Activated naive CD8-positive, alpha-beta T cell treated with anti-CD3 and anti-CD28 coated beads for 36 hours (primary cell): ENCODE measurements at regions not wholly inside any gene's neighbourhood (a gene's known extent, or its start where the extent isn't known, plus 50 kb on each side); places are given as distances from the start of the nearest gene placed in this dataset.

Experiments
- DNase-seq: peaks from one replicate; pipeline ENCODE4 v3.0.0; 2021
- H3K27ac Mint-ChIP-seq: one replicate; pipeline ENCODE4 v1.8.0; 2022; ENCODE audit warnings: mild to moderate bottlenecking, moderate library complexity, mixed read lengths
- H3K27me3 Mint-ChIP-seq: one replicate; pipeline ENCODE4 v1.8.0; 2022; ENCODE audit warnings: mild to moderate bottlenecking, mixed read lengths
- H3K36me3 Mint-ChIP-seq: one replicate; pipeline ENCODE4 v1.8.0; 2021; ENCODE audit warnings: mild to moderate bottlenecking, mixed read lengths
- H3K4me1 Mint-ChIP-seq: one replicate; pipeline ENCODE4 v1.8.0; 2021; ENCODE audit warnings: mixed read lengths
- H3K4me3 Mint-ChIP-seq: one replicate; pipeline ENCODE4 v1.8.0; 2022; ENCODE audit warnings: mild to moderate bottlenecking, moderate library complexity, mixed read lengths
- H3K9me3 Mint-ChIP-seq: one replicate; pipeline ENCODE4 v1.8.0; 2022; ENCODE audit warnings: mixed read lengths

GRCh38 chr12:124685689-124686369 is 118.4 kb upstream of the NCOR2 start:
- Mint-ChIP-seq H3K27ac (no peak overlapping the region), H3K4me3 (no peak overlapping the region), H3K27me3 (peaks cover 7% of the 10 kb centered on the region), H3K36me3 (no peaks in the 10 kb centered on the region), H3K9me3 (no peaks in the 10 kb centered on the region), H3K4me1 (peaks cover 35% of the 10 kb centered on the region)
- DNase-seq: no peak

GRCh38 chr12:124684971-124685688 is 117.7 kb upstream of the NCOR2 start:
- Mint-ChIP-seq H3K27ac (no peak overlapping the region), H3K4me1 (peaks cover 35% of the 10 kb centered on the region), H3K4me3 (no peak overlapping the region), H3K9me3 (no peaks in the 10 kb centered on the region), H3K36me3 (no peaks in the 10 kb centered on the region), H3K27me3 (peaks cover 7% of the 10 kb centered on the region)
- DNase-seq: no peak

DNA sequence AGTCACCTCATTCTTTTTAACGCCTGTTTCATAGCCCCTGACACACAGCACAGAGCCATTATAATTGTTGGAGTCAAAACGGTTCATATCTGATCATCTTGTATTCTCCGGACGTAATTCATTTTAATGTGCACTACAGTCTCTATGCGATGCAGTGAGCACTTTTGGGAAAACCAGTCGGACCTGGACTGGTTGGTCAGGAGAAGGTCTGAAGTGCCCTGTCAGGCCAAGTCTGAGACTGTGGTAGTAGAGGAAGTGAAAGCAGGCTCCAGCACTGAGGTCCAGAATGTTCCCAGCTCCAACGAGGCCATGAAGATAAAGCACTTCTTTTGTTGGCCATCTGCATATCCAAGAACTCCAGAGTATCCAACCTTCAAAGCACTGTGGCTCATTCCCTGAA is 117.1 kb upstream of the NCOR2 start:
- Mint-ChIP-seq H3K4me1 (peaks cover 35% of the 10 kb centered on the region), H3K36me3 (no peaks in the 10 kb centered on the region), H3K9me3 (no peaks in the 10 kb centered on the region), H3K27ac (no peak overlapping the region), H3K4me3 (no peak overlapping the region), H3K27me3 (peaks cover 7% of the 10 kb centered on the region)
- DNase-seq: no peak

GRCh38 chr12:124683152-124684124 is 116.0 kb upstream of the NCOR2 start:
- peaks cover 33% of the 10 kb centered on the region for H3K4me1 Mint-ChIP-seq
- H3K27me3 Mint-ChIP-seq: peaks cover 7% of the 10 kb centered on the region
- no peak for DNase-seq
- no peak overlapping the region for H3K27ac Mint-ChIP-seq
- H3K4me3 Mint-ChIP-seq: no peak overlapping the region
- H3K9me3 Mint-ChIP-seq: no peaks in the 10 kb centered on the region
- no peaks in the 10 kb centered on the region for H3K36me3 Mint-ChIP-seq

DNA sequence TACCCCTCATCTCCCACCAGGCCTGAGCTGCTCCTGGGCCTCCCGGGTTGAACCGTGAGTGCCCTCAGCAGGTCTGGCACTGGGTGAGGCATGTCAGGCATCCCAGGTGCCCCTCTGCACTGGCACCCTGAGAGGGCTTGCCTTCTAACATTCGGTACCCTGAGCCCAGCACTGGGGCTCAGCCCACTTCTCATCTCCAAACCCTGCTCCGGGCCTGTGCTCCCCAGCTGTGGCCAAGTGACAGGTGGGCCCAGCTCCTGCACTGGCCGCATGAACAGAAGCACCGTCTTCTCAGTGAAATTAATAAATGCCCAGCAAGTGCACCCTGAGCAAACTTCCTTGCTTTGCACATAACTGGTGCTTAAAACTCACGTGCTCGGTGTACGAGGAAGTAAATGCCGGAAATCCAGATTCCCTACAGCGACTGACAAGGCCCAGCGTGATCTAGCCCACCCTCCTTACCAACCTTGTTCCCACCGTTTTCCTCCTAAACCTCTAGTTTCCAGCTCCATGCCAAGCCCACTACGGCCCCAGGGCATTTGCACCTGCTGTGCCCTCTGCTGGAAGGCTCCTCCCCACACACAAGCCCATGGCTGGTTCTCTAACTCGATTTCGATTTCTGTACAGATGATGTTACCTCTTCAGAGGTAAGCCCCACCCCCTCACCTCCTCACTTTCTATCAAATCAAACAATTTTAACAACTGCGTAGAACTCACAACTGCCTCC is 115.2 kb upstream of the NCOR2 start:
- DNase-seq: no peak
- H3K27me3 Mint-ChIP-seq: peaks cover 7% of the 10 kb centered on the region
- H3K9me3 Mint-ChIP-seq: no peaks in the 10 kb centered on the region
- H3K4me1 Mint-ChIP-seq: peaks cover 26% of the 10 kb centered on the region
- no peaks in the 10 kb centered on the region for H3K36me3 Mint-ChIP-seq
- no peak overlapping the region for H3K4me3 Mint-ChIP-seq
- no peak overlapping the region for H3K27ac Mint-ChIP-seq

DNA sequence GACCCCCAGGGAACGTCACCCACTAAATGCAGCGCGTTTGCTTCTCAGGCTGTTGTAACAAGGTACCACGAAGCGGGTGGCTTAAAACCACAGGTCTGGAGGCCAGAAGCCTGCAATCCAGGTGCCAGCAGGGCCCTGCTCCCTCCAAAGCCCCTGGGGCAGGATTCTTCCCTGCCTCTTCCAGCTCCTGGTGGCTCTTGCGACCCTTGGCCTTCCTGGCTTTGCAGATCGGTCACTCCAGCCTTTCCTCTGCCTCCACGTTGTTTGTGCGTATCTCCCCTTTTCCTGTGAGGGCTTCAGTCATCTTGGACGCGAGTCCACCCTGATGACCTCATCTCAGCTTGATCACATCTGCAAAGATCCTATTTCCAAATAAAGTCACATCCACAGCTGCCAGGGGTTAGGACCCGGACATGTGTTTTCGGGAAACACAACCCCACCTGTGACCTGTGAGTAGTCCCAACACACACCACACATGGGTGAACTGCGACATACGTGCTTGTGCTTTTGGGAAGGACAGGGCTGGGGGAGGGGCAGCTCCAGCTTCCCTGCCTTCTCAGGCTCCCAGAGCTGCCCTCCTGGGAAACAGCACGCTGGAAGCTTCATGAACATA is 114.5 kb upstream of the NCOR2 start:
- no peak for DNase-seq

GRCh38 chr12:124680863-124681778 is 113.7 kb upstream of the NCOR2 start:
- H3K27me3 Mint-ChIP-seq: peaks cover 6% of the 10 kb centered on the region
- H3K9me3 Mint-ChIP-seq: no peaks in the 10 kb centered on the region
- no peak overlapping the region for H3K27ac Mint-ChIP-seq
- no peak overlapping the region for H3K4me3 Mint-ChIP-seq
- H3K4me1 Mint-ChIP-seq: peaks cover 18% of the 10 kb centered on the region
- no peaks in the 10 kb centered on the region for H3K36me3 Mint-ChIP-seq
- DNase-seq: peak; percentile 13

More for the DNA sequence above, 114.5 kb upstream of the NCOR2 start:
- H3K9me3 Mint-ChIP-seq: no peaks in the 10 kb centered on the region
- peaks cover 18% of the 10 kb centered on the region for H3K4me1 Mint-ChIP-seq
- no peak overlapping the region for H3K27ac Mint-ChIP-seq
- H3K36me3 Mint-ChIP-seq: no peaks in the 10 kb centered on the region
- peaks cover 7% of the 10 kb centered on the region for H3K27me3 Mint-ChIP-seq
- H3K4me3 Mint-ChIP-seq: no peak overlapping the region

DNA sequence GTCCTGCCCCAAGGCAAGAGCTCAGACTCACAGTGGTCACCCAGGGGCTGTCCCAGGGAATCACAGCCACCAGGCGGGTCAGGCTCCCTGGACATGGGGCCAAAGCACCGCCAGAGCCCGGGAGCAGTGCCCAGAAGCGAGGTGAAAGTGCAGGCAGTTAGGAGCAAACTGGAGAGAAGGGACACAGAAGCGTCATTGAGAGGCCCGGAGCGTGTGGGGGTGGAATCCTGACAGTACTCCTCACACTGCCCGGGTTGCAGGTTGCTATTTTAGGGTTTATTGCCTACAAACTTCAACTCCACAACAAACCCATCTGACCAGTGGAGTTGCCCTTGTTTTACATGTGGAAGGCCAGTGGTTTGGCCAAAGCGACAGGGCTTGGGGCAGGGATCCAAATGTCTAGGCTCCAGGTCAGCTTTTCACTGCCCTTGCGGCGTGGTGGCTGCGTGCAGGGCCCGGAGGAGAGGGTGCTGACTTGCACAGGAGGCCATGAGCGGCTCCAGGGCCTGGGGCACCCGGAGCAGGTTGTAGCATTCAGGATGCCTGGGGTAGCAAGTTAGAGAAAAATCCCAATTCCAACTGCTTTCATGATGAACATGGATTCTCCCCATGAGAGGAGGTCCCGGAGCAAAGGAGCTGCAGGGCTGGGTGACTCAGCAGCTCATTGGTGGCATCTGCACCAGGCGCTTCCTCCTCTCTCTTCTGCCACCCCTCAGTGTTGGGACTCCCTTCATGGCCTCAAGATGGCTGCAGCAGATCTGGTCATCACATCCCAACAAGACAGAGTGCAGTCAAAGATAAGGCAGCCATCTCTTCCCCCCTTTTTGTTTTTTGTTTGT is 112.3 kb upstream of the NCOR2 start:
- H3K9me3 Mint-ChIP-seq: no peaks in the 10 kb centered on the region
- H3K27ac Mint-ChIP-seq: no peak overlapping the region

GRCh38 chr12:124679047-124679446 is 111.6 kb upstream of the NCOR2 start:
- no peaks in the 10 kb centered on the region for H3K36me3 Mint-ChIP-seq
- H3K4me3 Mint-ChIP-seq: no peak overlapping the region
- no peaks in the 10 kb centered on the region for H3K27me3 Mint-ChIP-seq
- no peaks in the 10 kb centered on the region for H3K9me3 Mint-ChIP-seq
- DNase-seq: no peak
- no peak overlapping the region for H3K27ac Mint-ChIP-seq
- peaks cover 2% of the 10 kb centered on the region for H3K4me1 Mint-ChIP-seq

More for the DNA sequence above, 112.3 kb upstream of the NCOR2 start:
- DNase-seq: no peak
- H3K4me1 Mint-ChIP-seq: peaks cover 7% of the 10 kb centered on the region
- no peaks in the 10 kb centered on the region for H3K36me3 Mint-ChIP-seq
- no peak overlapping the region for H3K4me3 Mint-ChIP-seq
- H3K27me3 Mint-ChIP-seq: no peaks in the 10 kb centered on the region

DNA sequence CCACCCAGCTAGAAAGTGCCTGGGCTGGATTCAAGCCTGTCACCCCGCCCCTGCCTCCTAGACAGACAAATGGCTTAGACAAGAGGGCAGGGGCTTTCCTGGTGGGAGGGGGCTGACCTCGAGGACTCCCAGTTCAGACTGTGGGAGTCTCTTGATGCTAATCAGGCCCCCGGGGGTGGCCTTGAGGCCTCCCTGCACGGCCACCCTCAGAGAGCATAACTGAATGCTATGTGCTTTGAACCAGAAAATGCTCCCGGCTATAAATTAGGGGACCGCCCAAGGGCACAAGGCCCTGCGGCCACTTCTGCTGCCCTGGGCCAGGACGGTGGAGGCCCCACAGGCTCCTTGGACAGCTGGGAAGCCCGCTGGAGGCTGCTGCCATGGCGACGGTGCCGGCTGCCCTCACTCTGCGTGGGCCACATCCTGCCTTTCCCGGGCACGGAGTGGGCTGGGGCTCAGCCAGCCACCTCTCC is 111.0 kb upstream of the NCOR2 start:
- Mint-ChIP-seq H3K27me3 (no peaks in the 10 kb centered on the region), H3K27ac (no peak overlapping the region), H3K4me3 (no peak overlapping the region), H3K4me1 (peaks cover 2% of the 10 kb centered on the region), H3K9me3 (no peaks in the 10 kb centered on the region), H3K36me3 (no peaks in the 10 kb centered on the region)
- no peak for DNase-seq

GRCh38 chr12:124677552-124678356 is 110.3 kb upstream of the NCOR2 start:
- DNase-seq: no peak
- Mint-ChIP-seq H3K36me3 (no peaks in the 10 kb centered on the region), H3K27ac (no peak overlapping the region), H3K4me3 (no peak overlapping the region), H3K9me3 (no peaks in the 10 kb centered on the region), H3K4me1 (peaks cover 2% of the 10 kb centered on the region), H3K27me3 (no peaks in the 10 kb centered on the region)
